Stomach (tissue), 4 donors: ENCODE measurements at regions not wholly inside any gene's neighbourhood (a gene's known extent, or its start where the extent isn't known, plus 50 kb on each side); places are given as distances from the start of the nearest gene placed in this dataset.

ENCODE experiments used
- EP300 ChIP-seq: sonication (generic); formaldehyde crosslinking; IDR thresholded peaks from one replicate; pipeline ENCODE4 v1.6.1; 2017; ENCODE audit warnings: antibody characterized with exemption
- POLR2A ChIP-seq, 4 donors: fragments of 450-650 bp; IDR thresholded peaks; one replicate each; pipeline ENCODE4 v1.6.1; 2016; ENCODE audit warnings: antibody characterized with exemption in 4 of 4, control low read depth in 2 of 4, mild to moderate bottlenecking in 1 of 4, moderate library complexity in 1 of 4
- POLR2AphosphoS5 ChIP-seq, 3 donors: sonication (generic); formaldehyde crosslinking; IDR thresholded peaks; one replicate each; pipeline ENCODE4 v1.6.1; 2016; ENCODE audit warnings: antibody characterized with exemption in 3 of 3
- TF ChIP-seq, protein P1 (sequence below), 7 experiments: fragments of 450-650 bp in 4 of 7; fragments of 200-600 bp in 3 of 7; sonication (generic) in 3 of 7; IDR thresholded peaks; one replicate each; pipeline ENCODE4 v1.5.1; 2016 to 2019; ENCODE audit warnings: antibody characterized with exemption in 7 of 7, control low read depth in 2 of 7, mild to moderate bottlenecking in 1 of 7

DNA sequence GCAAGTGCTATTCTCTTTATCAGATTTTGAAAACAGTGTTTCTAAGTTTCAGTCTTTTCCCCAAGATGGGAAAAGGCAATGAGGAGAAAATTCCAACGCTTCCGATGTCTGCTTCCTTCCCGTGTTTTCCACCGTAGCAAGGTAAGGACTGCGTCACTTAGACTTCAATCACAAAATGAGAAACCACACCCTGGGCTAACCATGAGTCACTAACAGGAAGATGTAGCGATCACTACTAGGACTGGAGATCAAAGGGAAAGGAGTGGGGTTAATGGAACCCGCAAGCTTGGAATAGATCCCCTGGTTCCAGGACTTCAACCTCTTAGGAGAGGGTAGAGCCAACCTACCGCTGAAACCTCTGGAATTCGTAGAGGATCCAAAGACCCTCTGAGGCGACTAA lies 250.7 kb upstream of the ZFP42 start:
- TF ChIP-seq POLR2AphosphoS5 (IDR thresholded peaks at IDR 0.05) = no peak
- TF ChIP-seq, protein P1, sequence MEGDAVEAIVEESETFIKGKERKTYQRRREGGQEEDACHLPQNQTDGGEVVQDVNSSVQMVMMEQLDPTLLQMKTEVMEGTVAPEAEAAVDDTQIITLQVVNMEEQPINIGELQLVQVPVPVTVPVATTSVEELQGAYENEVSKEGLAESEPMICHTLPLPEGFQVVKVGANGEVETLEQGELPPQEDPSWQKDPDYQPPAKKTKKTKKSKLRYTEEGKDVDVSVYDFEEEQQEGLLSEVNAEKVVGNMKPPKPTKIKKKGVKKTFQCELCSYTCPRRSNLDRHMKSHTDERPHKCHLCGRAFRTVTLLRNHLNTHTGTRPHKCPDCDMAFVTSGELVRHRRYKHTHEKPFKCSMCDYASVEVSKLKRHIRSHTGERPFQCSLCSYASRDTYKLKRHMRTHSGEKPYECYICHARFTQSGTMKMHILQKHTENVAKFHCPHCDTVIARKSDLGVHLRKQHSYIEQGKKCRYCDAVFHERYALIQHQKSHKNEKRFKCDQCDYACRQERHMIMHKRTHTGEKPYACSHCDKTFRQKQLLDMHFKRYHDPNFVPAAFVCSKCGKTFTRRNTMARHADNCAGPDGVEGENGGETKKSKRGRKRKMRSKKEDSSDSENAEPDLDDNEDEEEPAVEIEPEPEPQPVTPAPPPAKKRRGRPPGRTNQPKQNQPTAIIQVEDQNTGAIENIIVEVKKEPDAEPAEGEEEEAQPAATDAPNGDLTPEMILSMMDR (IDR thresholded peaks at IDR 0.05) = no peak
- no peak for TF ChIP-seq EP300
- no peak for TF ChIP-seq POLR2A (IDR thresholded peaks at IDR 0.05)
